ENCODE measurements at regions not wholly inside any gene's neighbourhood (a gene's known extent, or its start where the extent isn't known, plus 50 kb on each side); places are given as distances from the start of the nearest gene placed in this dataset.
A peak's percentile ranks its signal among the peaks of the same experiment; 100 is the strongest.

DNA sequence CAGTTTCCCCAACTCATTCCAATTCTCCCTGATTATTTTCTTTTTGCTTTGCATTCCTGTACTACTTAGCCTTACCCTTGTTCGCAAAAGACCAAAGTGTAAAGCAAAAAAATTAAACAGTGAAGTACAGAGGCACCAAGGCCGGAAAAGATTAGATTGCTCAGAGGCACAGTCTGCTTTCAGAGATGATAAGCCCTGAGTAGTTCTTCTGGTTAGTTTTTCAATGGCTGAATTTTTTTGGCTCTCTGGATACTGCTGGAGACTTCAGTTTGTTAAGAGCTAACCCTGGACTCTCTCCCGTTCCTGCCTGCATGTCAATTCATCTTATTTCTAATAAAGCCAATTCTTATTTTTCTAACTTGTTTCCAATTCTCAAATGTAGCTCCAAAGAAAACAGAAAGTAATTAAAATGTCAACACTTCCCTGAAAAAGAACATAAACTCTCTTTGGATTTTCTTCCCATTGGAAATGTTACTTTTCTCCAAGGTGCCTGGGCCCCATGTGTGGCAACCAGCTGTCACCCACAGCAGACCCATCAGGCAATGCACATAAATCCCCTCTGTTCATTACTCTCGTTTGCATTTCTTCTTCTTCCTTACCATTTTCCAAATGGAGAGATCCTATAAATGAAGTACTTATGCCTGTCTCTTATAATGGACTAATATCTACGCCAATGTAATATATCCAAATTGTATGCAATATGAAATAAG, 142.8 kb downstream of the BTG1 start:
- ChIA-PET POLR2A (no interaction called here), CTCF (no interaction called here)
- DNase-seq, result no peak
- Mint-ChIP-seq H3K27me3 (no peaks in the 10 kb centered on the region), H3K4me3 (no peak overlapping the region), H3K9me3 (peaks cover 26% of the 10 kb centered on the region), H3K27ac (peak overlapping the region; percentile 57), H3K4me1 (peaks cover 12% of the 10 kb centered on the region), H3K36me3 (ENCODE audit: low read depth) (peaks cover 15% of the 10 kb centered on the region)

DNA sequence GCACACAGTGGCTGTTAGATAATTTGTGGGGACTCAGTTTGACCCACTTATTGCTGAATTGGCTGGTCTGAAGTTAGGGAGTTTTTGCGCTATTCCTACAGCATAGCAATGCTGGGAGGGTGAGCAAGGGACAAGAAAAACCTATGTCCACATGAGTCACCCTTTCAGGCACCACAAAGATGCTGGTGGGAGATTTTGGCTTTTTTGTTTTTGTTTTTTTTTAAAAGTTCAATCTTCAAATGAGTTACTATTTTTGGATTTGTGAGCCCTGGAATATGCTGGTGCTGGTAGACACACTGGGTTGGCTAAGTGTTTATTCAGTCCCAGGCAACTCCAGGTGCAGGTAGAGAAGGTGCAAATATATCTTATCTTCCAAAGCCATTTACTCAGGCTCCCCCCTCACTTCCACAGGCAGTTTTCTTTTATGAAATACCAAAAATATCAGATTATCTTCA, 143.4 kb downstream of the BTG1 start:
- H3K9me3 Mint-ChIP-seq, result peaks cover 28% of the 10 kb centered on the region
- no peaks in the 10 kb centered on the region for H3K27me3 Mint-ChIP-seq
- peaks cover 12% of the 10 kb centered on the region for H3K4me1 Mint-ChIP-seq
- DNase-seq, result no peak
- no peak overlapping the region for H3K27ac Mint-ChIP-seq
- ChIA-PET POLR2A (no interaction called here), CTCF (no interaction called here)
- H3K4me3 Mint-ChIP-seq, result no peak overlapping the region
- peaks cover 15% of the 10 kb centered on the region for H3K36me3 Mint-ChIP-seq (ENCODE audit: low read depth)

GRCh38 chr12:92000597-92000996, 145.0 kb downstream of the BTG1 start:
- Mint-ChIP-seq H3K27me3 (no peaks in the 10 kb centered on the region), H3K36me3 (ENCODE audit: low read depth) (peaks cover 15% of the 10 kb centered on the region), H3K9me3 (peaks cover 23% of the 10 kb centered on the region), H3K27ac (no peak overlapping the region), H3K4me1 (peaks cover 12% of the 10 kb centered on the region), H3K4me3 (no peak overlapping the region)
- CTCF ChIA-PET, result interaction anchor here (1.1 kb wide), 1 partner anchor 9 kb away, joined by 3 read pairs; no protein-coding TSS in a partner anchor
- POLR2A ChIA-PET, result no interaction called here
- DNase-seq, result no peak

DNA sequence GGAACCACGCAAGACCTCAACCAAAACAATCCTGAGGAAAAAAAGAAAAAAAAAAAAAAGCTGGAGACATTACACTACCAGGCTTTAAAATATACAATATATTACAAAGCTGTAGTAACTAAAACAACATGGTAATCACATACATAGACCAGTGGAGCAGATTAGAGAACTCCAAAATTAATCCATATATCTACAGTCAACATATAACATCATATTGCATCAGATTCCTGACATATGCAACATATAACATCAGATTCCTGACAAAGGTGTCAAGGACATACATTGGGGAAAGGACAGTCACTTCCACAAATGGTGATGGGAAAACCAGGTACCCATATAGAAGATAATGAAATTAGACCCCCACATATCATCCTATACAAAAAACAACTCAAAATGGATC, 145.8 kb downstream of the BTG1 start:
- Mint-ChIP-seq H3K9me3 (peaks cover 26% of the 10 kb centered on the region), H3K36me3 (ENCODE audit: low read depth) (peaks cover 15% of the 10 kb centered on the region), H3K4me1 (peaks cover 12% of the 10 kb centered on the region), H3K27ac (no peak overlapping the region), H3K4me3 (no peak overlapping the region), H3K27me3 (no peaks in the 10 kb centered on the region)
- ChIA-PET CTCF (interaction anchor here (0.9 to 1.4 kb wide), 3 partner anchors 10 to 31 kb away, joined by 3 to 6 read pairs (median 4); no protein-coding TSS in a partner anchor), POLR2A (no interaction called here)
- DNase-seq, result no peak

DNA sequence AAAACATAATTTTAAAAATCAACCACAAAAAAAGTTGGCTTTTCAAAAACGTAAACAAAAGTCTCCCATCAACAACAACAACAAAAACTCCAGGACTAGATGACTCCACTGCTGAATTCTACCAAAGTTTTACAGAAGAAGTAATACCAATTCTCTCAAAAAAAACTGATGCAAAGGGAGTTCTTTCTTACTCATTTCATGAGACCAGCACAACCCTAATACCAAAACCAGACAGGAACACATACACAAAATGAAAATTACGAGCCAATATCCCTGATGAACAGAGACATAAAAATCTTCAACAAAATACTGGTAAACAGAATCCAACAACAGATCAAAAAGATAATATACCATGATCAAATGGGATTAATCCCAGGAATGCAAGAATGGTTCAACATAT, 147.3 kb downstream of the BTG1 start:
- peaks cover 15% of the 10 kb centered on the region for H3K36me3 Mint-ChIP-seq (ENCODE audit: low read depth)
- DNase-seq, result no peak
- H3K4me3 Mint-ChIP-seq, result no peak overlapping the region
- H3K9me3 Mint-ChIP-seq, result peaks cover 27% of the 10 kb centered on the region
- CTCF ChIA-PET, result interaction anchor here (0.6 to 1.4 kb wide), 2 partner anchors 9 to 32 kb away, joined by 3 to 6 read pairs; no protein-coding TSS in a partner anchor
- peaks cover 12% of the 10 kb centered on the region for H3K4me1 Mint-ChIP-seq
- POLR2A ChIA-PET, result no interaction called here
- no peaks in the 10 kb centered on the region for H3K27me3 Mint-ChIP-seq
- no peak overlapping the region for H3K27ac Mint-ChIP-seq

DNA sequence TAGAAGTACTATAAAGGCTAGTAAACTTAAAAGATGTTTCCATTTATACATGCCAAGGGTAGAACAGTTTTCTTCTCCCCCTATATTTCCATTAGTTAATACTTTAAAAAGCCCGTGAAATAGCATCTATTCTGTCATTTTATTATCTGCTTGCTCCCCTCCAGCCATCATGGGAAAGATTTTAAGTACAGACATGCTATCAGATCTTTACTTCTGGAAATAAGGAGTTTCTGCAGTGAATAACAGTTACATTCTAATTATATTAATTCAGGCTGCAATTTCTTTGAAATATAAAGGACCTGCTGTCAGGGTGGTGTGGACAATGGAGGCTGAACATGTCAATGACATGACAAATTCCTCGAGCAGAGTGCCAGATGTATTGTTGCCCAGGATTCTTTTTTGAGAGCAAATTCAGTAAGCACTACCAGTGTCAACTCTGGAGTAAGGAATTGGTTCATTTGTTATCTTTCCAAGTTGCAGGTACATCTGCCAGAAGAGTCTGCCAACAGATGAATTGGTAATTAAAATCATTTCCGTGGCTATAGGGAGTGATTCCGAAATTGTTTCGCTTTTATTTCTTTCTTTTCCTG, 151.3 kb downstream of the BTG1 start:
- Mint-ChIP-seq H3K9me3 (peaks cover 21% of the 10 kb centered on the region), H3K4me1 (peaks cover 8% of the 10 kb centered on the region), H3K36me3 (ENCODE audit: low read depth) (peaks cover 9% of the 10 kb centered on the region), H3K4me3 (no peak overlapping the region), H3K27ac (no peak overlapping the region), H3K27me3 (no peaks in the 10 kb centered on the region)
- ChIA-PET POLR2A (no interaction called here), CTCF (no interaction called here)
- no peak for DNase-seq

DNA sequence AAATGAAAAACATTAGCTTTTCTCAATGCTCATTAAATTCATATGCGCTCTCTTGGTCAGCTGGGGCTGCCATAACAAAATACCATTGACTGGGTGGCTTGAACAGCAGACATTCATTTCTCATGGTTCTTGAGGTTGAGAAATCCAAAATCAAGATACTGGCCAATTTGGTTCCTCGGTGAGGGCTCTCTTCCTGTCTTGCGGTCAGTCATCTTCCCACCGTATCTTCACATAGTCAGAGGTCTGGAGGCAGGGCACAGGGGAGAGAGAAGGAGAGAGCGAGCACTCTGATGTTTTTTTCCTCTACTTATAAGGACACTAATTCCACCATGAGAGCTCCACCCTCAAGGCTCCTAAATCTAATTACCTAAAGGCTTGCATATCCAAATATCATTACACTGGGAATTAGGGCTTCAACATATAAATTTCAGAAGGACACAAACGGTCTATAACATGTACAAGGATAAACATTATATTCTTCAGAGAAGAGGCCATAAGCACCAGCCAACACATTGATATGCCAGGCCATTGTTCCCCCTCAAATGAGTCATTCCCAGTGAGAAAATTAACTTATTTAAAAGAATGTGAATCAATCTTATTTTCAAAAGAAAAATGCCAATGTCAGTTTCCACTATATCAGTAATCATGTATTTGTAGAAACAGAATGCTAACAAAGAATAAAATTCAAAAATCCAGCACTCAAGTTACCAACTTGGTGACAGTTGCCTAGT, 152.2 kb downstream of the BTG1 start:
- ChIA-PET POLR2A (no interaction called here), CTCF (interaction anchor here (1.0 kb wide), 1 partner anchor 151 kb away, joined by 3 read pairs; no protein-coding TSS in a partner anchor)
- DNase-seq, result no peak
- H3K27ac Mint-ChIP-seq, result no peak overlapping the region
- peaks cover 6% of the 10 kb centered on the region for H3K36me3 Mint-ChIP-seq (ENCODE audit: low read depth)
- no peaks in the 10 kb centered on the region for H3K27me3 Mint-ChIP-seq
- peaks cover 16% of the 10 kb centered on the region for H3K9me3 Mint-ChIP-seq
- H3K4me1 Mint-ChIP-seq, result peaks cover 8% of the 10 kb centered on the region
- no peak overlapping the region for H3K4me3 Mint-ChIP-seq

DNA sequence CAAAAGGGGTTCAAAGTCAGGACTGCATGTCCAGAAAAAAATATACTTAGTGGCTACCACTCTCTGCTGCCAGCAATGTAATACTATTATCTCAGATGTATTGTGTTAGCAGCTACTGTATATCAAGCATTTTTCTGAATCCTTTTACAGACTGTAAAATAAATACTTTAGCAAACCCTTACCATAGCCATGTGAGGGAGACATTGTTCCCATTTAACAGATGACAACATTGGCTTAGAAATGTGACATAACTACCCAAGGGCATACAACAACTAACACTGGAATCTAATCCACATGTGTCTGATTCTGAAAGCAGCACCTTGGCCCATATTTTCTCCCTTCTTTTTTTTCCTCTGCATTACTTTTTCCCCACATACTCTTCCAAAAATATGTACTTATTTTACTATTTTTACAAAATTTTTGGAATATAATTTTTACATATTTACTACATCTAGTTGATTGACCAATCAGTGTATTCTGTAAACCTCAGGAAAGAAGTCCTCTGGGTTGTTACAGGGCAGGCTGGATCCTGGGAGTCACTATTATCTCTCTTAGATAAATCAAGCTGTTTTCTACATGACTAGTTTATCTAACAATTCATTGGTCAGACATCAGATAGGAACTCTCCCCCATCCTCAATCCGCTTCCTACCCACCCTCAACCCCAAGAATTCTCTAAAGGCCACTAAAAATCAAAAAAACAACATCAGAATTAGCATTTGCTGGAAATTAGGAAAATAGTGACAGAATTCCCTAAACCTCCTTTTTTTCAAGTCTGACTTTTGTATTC, 154.1 kb downstream of the BTG1 start:
- DNase-seq, result no peak
- peaks cover 8% of the 10 kb centered on the region for H3K9me3 Mint-ChIP-seq
- peaks cover 12% of the 10 kb centered on the region for H3K4me1 Mint-ChIP-seq
- H3K27ac Mint-ChIP-seq, result no peak overlapping the region
- H3K27me3 Mint-ChIP-seq, result no peaks in the 10 kb centered on the region
- ChIA-PET POLR2A (no interaction called here), CTCF (interaction anchor here (0.7 to 2.0 kb wide), 4 partner anchors 9 to 154 kb away, joined by 3 to 6 read pairs (median 4); partner anchors contain the start of gene BTG1)
- no peaks in the 10 kb centered on the region for H3K36me3 Mint-ChIP-seq (ENCODE audit: low read depth)
- H3K4me3 Mint-ChIP-seq, result no peak overlapping the region

GRCh38 chr12:91990525-91990924, 155.1 kb downstream of the BTG1 start:
- Mint-ChIP-seq H3K27me3 (no peaks in the 10 kb centered on the region), H3K4me3 (no peak overlapping the region), H3K27ac (no peak overlapping the region), H3K9me3 (peaks cover 8% of the 10 kb centered on the region), H3K4me1 (peaks cover 21% of the 10 kb centered on the region), H3K36me3 (ENCODE audit: low read depth) (no peaks in the 10 kb centered on the region)
- POLR2A ChIA-PET, result no interaction called here
- CTCF ChIA-PET, result interaction anchor here (0.7 to 2.0 kb wide), 4 partner anchors 8 to 155 kb away, joined by 3 to 6 read pairs (median 4); partner anchors contain the start of gene BTG1
- DNase-seq, result no peak

DNA sequence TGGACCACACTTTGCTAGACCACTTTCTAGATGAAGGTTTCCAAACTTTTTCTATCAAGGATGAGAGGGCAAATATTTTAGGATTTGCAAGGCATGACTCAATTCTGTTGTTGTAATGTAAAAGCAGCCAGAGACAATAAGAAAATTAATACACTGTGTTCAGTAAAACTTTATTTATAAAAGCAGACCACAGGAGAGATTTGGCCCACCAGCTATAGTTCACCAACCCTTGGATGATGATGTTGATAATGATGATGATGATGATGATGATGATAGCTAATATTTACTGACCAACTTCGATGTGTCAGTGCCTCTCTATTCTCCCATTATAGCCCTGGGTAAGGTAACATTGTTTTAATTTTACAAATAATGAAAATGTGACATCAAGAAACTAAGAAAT, 156.5 kb downstream of the BTG1 start:
- ChIA-PET CTCF (interaction anchor here (0.9 kb wide), 1 partner anchor 256 kb away, joined by 3 read pairs; no protein-coding TSS in a partner anchor), POLR2A (interaction anchor here (0.5 kb wide), 1 partner anchor 157 kb away, joined by 3 read pairs; the partner anchor contains the start of gene BTG1)
- Mint-ChIP-seq H3K36me3 (ENCODE audit: low read depth) (no peaks in the 10 kb centered on the region), H3K27ac (no peak overlapping the region), H3K4me1 (peaks cover 21% of the 10 kb centered on the region), H3K4me3 (no peak overlapping the region), H3K27me3 (no peaks in the 10 kb centered on the region), H3K9me3 (peaks cover 5% of the 10 kb centered on the region)
- no peak for DNase-seq

DNA sequence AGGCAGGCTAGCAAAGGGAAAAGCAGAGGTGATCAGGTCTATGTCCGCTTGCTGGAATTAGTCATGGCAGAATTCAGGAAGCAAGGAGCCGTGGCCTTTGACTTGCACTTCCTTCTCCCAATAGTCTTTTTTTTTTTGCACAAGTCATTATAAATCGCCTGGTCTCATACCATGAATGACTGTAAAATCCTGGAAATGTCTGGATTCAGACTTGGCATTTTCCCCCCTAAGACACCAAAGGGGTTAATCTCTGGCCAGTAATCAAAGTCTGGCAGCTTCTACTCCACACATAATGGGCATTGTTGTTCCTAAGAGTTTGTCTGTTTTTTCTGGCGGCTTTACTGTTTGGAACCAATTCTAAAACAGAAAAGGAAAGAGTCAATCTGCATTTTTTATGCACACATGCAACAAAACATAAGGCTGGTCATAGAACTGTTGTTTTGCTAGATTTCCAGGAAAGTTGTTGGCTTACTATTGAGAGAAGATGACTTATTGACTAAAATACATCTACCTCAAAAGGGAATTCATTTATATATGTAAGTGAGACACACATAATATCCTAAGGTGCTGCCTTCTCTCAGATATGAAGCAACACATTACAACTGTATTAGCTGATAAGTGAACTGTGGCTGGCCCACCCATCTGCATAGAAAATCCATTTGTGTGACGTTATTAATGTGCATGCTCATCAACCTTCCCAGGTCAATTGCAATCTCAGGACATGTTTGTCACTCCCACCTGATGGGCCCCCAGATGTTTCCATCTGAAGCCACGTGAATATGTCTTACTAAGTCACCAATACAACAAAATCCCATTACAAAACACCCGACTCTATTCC, 157.3 kb downstream of the BTG1 start:
- Mint-ChIP-seq H3K36me3 (ENCODE audit: low read depth) (no peaks in the 10 kb centered on the region), H3K27me3 (no peaks in the 10 kb centered on the region), H3K27ac (no peak overlapping the region), H3K4me3 (no peak overlapping the region), H3K4me1 (peaks cover 21% of the 10 kb centered on the region), H3K9me3 (peaks cover 4% of the 10 kb centered on the region)
- ChIA-PET CTCF (interaction anchor here (0.9 kb wide), 1 partner anchor 255 kb away, joined by 3 read pairs; no protein-coding TSS in a partner anchor), POLR2A (no interaction called here)
- DNase-seq, result no peak

- no peak overlapping the region for H3K27ac Mint-ChIP-seq
- H3K4me1 Mint-ChIP-seq, result peaks cover 19% of the 10 kb centered on the region
- no peaks in the 10 kb centered on the region for H3K27me3 Mint-ChIP-seq
- POLR2A ChIA-PET, result no interaction called here
- no peak overlapping the region for H3K4me3 Mint-ChIP-seq
- CTCF ChIA-PET, result interaction anchor here (1.1 kb wide), 1 partner anchor 147 kb away, joined by 3 read pairs; no protein-coding TSS in a partner anchor
- no peak for DNase-seq
- H3K36me3 Mint-ChIP-seq (ENCODE audit: low read depth), result no peaks in the 10 kb centered on the region
- H3K9me3 Mint-ChIP-seq, result peaks cover 5% of the 10 kb centered on the region
Measured at GRCh38 chr12:91986084-91986483, 159.6 kb downstream of the BTG1 start.

All from activated CD4-positive, alpha-beta T cell treated with anti-CD3 and anti-CD28 coated beads, Interleukin-2, amount 10 ng/mL, durations not matched to agents 7 days and 5 days (primary cell).